ENCODE measurements at regions not wholly inside any gene's neighbourhood (a gene's known extent, or its start where the extent isn't known, plus 50 kb on each side); places are given as distances from the start of the nearest gene placed in this dataset.

DNA sequence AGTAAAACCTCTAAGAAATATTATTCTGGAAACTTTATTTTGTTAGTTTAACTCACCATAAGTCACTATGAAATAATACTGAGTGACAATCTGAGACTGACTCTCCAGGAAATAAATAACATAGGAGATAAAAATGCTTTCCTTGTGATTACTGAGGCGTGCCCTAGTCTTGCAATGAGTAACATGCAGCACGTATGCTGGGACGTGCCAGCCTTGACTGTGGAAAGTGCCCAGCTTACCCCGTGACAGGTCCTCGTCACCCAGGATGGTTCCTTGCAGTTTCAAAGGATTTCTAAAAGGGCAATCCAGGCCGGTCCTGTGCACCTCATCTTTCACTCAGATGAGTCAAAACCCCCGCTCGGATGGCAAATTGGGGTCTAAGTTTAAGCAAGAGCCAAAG is 720.8 kb upstream of the ADAMTS16 start:
- Histone ChIP-seq H3K9me3 (replicated peaks; ENCODE audit: insufficient read depth, low read length) (no peaks in the 10 kb centered on the region), H3K9ac (ENCODE audit: low read length) (no peak overlapping the region), H3K79me2 (ENCODE audit: low read length) (no peaks in the 10 kb centered on the region), H3K27me3 (replicated peaks; ENCODE audit: insufficient read depth, low read length) (no peaks in the 10 kb centered on the region), H3K4me3 (ENCODE audit: low read length) (no peak overlapping the region), H3K27ac (ENCODE audit: low read length) (no peak overlapping the region), H4K20me1 (ENCODE audit: insufficient read depth, low read length) (no peaks in the 10 kb centered on the region), H3K36me3 (replicated peaks; ENCODE audit: insufficient read depth, low read length) (no peaks in the 10 kb centered on the region), H3K9me2 (replicated peaks; ENCODE audit: insufficient read depth, low read length) (no peaks in the 10 kb centered on the region), H2AFZ (ENCODE audit: low read length) (no peak overlapping the region), H3F3A (ENCODE audit: insufficient read depth, low read length) (no peaks in the 10 kb centered on the region), H3K4me1 (ENCODE audit: low read length) (no peaks in the 10 kb centered on the region), H3K4me2 (ENCODE audit: low read depth, low read length) (no peak overlapping the region)
- TF ChIP-seq CTCF (IDR thresholded peaks at IDR 0.05; ENCODE audit: low read length) = no peak
- TF ChIP-seq EZH2 (optimal IDR thresholded peaks at IDR 0.05; ENCODE audit: low read depth, low read length) = no peak
- TF ChIP-seq EZH2phosphoT487 (IDR thresholded peaks at IDR 0.05; ENCODE audit: low read length) = no peak
- DNase-seq = no peak

DNA sequence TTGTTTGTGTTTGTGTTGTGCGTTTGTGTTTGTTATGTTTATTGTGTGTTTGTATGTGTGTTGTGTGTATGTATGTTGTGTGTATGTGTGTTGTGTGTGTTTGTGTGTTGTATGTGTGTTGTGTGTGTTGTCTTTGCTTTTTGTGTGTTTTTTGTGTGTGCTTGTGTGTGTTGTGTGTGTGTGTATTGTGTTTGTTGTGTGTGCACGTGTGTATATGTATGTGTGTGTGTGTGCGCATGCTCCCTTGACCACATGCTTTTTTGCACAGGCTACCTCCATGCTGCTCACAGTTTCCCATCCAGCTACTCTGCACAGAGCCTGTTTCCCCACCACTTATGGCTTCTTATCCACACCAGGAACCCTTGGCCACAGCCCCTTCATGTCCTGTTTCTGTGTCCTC is 720.0 kb upstream of the ADAMTS16 start:
- Histone ChIP-seq H3K9me3 (replicated peaks; ENCODE audit: insufficient read depth, low read length) (no peaks in the 10 kb centered on the region), H3K36me3 (replicated peaks; ENCODE audit: insufficient read depth, low read length) (no peaks in the 10 kb centered on the region), H3K4me2 (ENCODE audit: low read depth, low read length) (no peak overlapping the region), H3K4me3 (ENCODE audit: low read length) (no peak overlapping the region), H3K27ac (ENCODE audit: low read length) (no peak overlapping the region), H3K4me1 (ENCODE audit: low read length) (no peaks in the 10 kb centered on the region), H3F3A (ENCODE audit: insufficient read depth, low read length) (no peaks in the 10 kb centered on the region), H3K9ac (ENCODE audit: low read length) (no peak overlapping the region), H3K27me3 (replicated peaks; ENCODE audit: insufficient read depth, low read length) (no peaks in the 10 kb centered on the region), H3K79me2 (ENCODE audit: low read length) (no peaks in the 10 kb centered on the region), H4K20me1 (ENCODE audit: insufficient read depth, low read length) (no peaks in the 10 kb centered on the region), H2AFZ (ENCODE audit: low read length) (no peak overlapping the region), H3K9me2 (replicated peaks; ENCODE audit: insufficient read depth, low read length) (no peaks in the 10 kb centered on the region)
- TF ChIP-seq CTCF (IDR thresholded peaks at IDR 0.05; ENCODE audit: low read length) = no peak
- TF ChIP-seq EZH2phosphoT487 (IDR thresholded peaks at IDR 0.05; ENCODE audit: low read length) = no peak
- TF ChIP-seq EZH2 (optimal IDR thresholded peaks at IDR 0.05; ENCODE audit: low read depth, low read length) = no peak
- no peak for DNase-seq

DNA sequence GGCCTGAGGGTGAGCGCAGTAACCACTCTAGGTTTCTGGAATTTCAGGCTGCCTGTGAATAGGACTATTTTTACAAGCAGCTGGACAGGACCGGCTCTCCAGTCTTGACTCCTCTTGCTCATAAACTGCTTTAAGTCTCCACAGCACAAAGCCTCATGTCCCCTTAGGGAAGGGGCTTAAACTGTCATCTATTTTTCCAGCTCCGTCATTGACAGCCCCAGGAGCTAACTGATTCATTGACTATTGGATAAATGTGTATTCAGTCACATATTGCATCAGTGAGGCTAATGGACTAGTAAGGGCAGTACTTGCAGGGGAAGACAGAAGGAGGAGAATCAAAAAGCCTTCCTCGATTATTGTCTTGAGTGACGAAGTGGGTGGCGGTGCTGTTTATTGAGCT is 719.4 kb upstream of the ADAMTS16 start:
- Histone ChIP-seq H3K79me2 (ENCODE audit: low read length) (no peaks in the 10 kb centered on the region), H4K20me1 (ENCODE audit: insufficient read depth, low read length) (no peaks in the 10 kb centered on the region), H3K36me3 (replicated peaks; ENCODE audit: insufficient read depth, low read length) (no peaks in the 10 kb centered on the region), H3K9me3 (replicated peaks; ENCODE audit: insufficient read depth, low read length) (no peaks in the 10 kb centered on the region), H3F3A (ENCODE audit: insufficient read depth, low read length) (no peaks in the 10 kb centered on the region), H3K4me3 (ENCODE audit: low read length) (no peak overlapping the region), H3K27ac (ENCODE audit: low read length) (no peak overlapping the region), H3K9me2 (replicated peaks; ENCODE audit: insufficient read depth, low read length) (no peaks in the 10 kb centered on the region), H3K4me1 (ENCODE audit: low read length) (no peaks in the 10 kb centered on the region), H2AFZ (ENCODE audit: low read length) (no peak overlapping the region), H3K9ac (ENCODE audit: low read length) (no peak overlapping the region), H3K4me2 (ENCODE audit: low read depth, low read length) (no peak overlapping the region), H3K27me3 (replicated peaks; ENCODE audit: insufficient read depth, low read length) (no peaks in the 10 kb centered on the region)
- TF ChIP-seq CTCF (IDR thresholded peaks at IDR 0.05; ENCODE audit: low read length) (no peak), EZH2 (optimal IDR thresholded peaks at IDR 0.05; ENCODE audit: low read depth, low read length) (no peak), EZH2phosphoT487 (IDR thresholded peaks at IDR 0.05; ENCODE audit: low read length) (no peak)
- no peak for DNase-seq

Measured in MM.1S (cell line).